ENCODE measurements at regions not wholly inside any gene's neighbourhood (a gene's known extent, or its start where the extent isn't known, plus 50 kb on each side); places are given as distances from the start of the nearest gene placed in this dataset.

- TF ChIP-seq CTCF (IDR thresholded peaks at IDR 0.05) (no peak), POLR2A (IDR thresholded peaks at IDR 0.05) (no peak)
Observed at GRCh38 chr2:65786765-65787164, 354.4 kb upstream of the SPRED2 start.
